ENCODE measurements at regions not wholly inside any gene's neighbourhood (a gene's known extent, or its start where the extent isn't known, plus 50 kb on each side); places are given as distances from the start of the nearest gene placed in this dataset.

- DNase-seq (ENCODE audit: low spot score) = no peak
Measured at GRCh38 chr18:37654034-37654433, 88.4 kb upstream of the CELF4 start.

- DNase-seq (ENCODE audit: low spot score) = no peak
Measured at GRCh38 chr18:37653618-37654017, 88.0 kb upstream of the CELF4 start.

- no peak for DNase-seq (ENCODE audit: low spot score)
Measured at GRCh38 chr18:37649930-37650329, 84.3 kb upstream of the CELF4 start.

GRCh38 chr18:37649416-37649815 is 83.8 kb upstream of the CELF4 start:
- no peak for DNase-seq (ENCODE audit: low spot score)

- no peak for DNase-seq (ENCODE audit: low spot score)
Measured at GRCh38 chr18:37641573-37641972, 76.0 kb upstream of the CELF4 start.

- DNase-seq (ENCODE audit: low spot score) = no peak
Measured at GRCh38 chr18:37640504-37640903, 74.9 kb upstream of the CELF4 start.

- no peak for DNase-seq (ENCODE audit: low spot score)
Measured at GRCh38 chr18:37639846-37640245, 74.2 kb upstream of the CELF4 start.

- DNase-seq (ENCODE audit: low spot score) = no peak
Measured at GRCh38 chr18:37637478-37637850, 71.9 kb upstream of the CELF4 start.

- DNase-seq (ENCODE audit: low spot score) = no peak
Measured at GRCh38 chr18:37636831-37637477, 71.4 kb upstream of the CELF4 start.

GRCh38 chr18:37634516-37634915 is 68.9 kb upstream of the CELF4 start:
- no peak for DNase-seq (ENCODE audit: low spot score)

GRCh38 chr18:37631422-37631821 is 65.8 kb upstream of the CELF4 start:
- DNase-seq (ENCODE audit: low spot score) = no peak

GRCh38 chr18:37630334-37630733 is 64.7 kb upstream of the CELF4 start:
- no peak for DNase-seq (ENCODE audit: low spot score)

GRCh38 chr18:37628470-37629220 is 63.0 kb upstream of the CELF4 start:
- DNase-seq (ENCODE audit: low spot score) = no peak

GRCh38 chr18:37624318-37624717 is 58.7 kb upstream of the CELF4 start:
- DNase-seq (ENCODE audit: low spot score) = no peak

GRCh38 chr18:37619964-37620363 is 54.4 kb upstream of the CELF4 start:
- no peak for DNase-seq (ENCODE audit: low spot score)

- no peak for DNase-seq (ENCODE audit: low spot score)
Measured at GRCh38 chr18:37617623-37618022, 52.0 kb upstream of the CELF4 start.
